HL-60 (cell line): ENCODE measurements at regions not wholly inside any gene's neighbourhood (a gene's known extent, or its start where the extent isn't known, plus 50 kb on each side); places are given as distances from the start of the nearest gene placed in this dataset.

Source experiments
- DNase-seq, 2 experiments: peaks; one replicate each; pipeline ENCODE4 v3.0.0-alpha.2; 2010 to 2020; ENCODE audit warnings: low read depth in 1 of 2, low spot score in 1 of 2
- H3K27ac ChIP-seq: fragments of 250-450 bp; sonication (Bioruptor Pico); replicated peaks from 2 replicates; pipeline ENCODE4 v1.5.1; 2020; ENCODE audit warnings: mild to moderate bottlenecking, moderate library complexity
- H3K27me3 ChIP-seq: fragments of 250-450 bp; sonication (Bioruptor Pico); 2 replicates; pipeline ENCODE4 v1.5.1; 2021; ENCODE audit warnings: mild to moderate bottlenecking, moderate library complexity; ENCODE audit not compliant: insufficient read depth, poor library complexity, severe bottlenecking
- H3K4me3 ChIP-seq: replicated peaks from 2 replicates; pipeline ENCODE4 v1.5.1; 2011; ENCODE audit warnings: mild to moderate bottlenecking, control low read depth, low read length; ENCODE audit not compliant: insufficient read depth
- GABPA ChIP-seq: IDR thresholded peaks from 2 replicates; pipeline ENCODE4 v1.6.1; 2012; ENCODE audit warnings: low read depth
- POLR2AphosphoS5 ChIP-seq: IDR thresholded peaks from 2 replicates; pipeline ENCODE4 v1.6.1; 2012; ENCODE audit warnings: low read depth
- SPI1 ChIP-seq: IDR thresholded peaks from 2 replicates; pipeline ENCODE4 v1.6.1; 2012; ENCODE audit warnings: low read depth, mild to moderate bottlenecking, borderline replicate concordance
- TF ChIP-seq, protein P1 (sequence below): IDR thresholded peaks from 2 replicates; pipeline ENCODE4 v1.6.1; 2012; ENCODE audit warnings: low read depth; ENCODE audit not compliant: insufficient replicate concordance
- TF ChIP-seq, protein P2 (sequence below): IDR thresholded peaks from one replicate; pipeline ENCODE4 v1.5.1; 2011; ENCODE audit warnings: low read length, control low read depth, inconsistent platforms; ENCODE audit not compliant: insufficient read depth

- Histone ChIP-seq H3K27me3 (peaks cover 3% of the 10 kb centered on the region), H3K4me3 (no peak overlapping the region), H3K27ac (no peak overlapping the region)
- TF ChIP-seq, protein P1, sequence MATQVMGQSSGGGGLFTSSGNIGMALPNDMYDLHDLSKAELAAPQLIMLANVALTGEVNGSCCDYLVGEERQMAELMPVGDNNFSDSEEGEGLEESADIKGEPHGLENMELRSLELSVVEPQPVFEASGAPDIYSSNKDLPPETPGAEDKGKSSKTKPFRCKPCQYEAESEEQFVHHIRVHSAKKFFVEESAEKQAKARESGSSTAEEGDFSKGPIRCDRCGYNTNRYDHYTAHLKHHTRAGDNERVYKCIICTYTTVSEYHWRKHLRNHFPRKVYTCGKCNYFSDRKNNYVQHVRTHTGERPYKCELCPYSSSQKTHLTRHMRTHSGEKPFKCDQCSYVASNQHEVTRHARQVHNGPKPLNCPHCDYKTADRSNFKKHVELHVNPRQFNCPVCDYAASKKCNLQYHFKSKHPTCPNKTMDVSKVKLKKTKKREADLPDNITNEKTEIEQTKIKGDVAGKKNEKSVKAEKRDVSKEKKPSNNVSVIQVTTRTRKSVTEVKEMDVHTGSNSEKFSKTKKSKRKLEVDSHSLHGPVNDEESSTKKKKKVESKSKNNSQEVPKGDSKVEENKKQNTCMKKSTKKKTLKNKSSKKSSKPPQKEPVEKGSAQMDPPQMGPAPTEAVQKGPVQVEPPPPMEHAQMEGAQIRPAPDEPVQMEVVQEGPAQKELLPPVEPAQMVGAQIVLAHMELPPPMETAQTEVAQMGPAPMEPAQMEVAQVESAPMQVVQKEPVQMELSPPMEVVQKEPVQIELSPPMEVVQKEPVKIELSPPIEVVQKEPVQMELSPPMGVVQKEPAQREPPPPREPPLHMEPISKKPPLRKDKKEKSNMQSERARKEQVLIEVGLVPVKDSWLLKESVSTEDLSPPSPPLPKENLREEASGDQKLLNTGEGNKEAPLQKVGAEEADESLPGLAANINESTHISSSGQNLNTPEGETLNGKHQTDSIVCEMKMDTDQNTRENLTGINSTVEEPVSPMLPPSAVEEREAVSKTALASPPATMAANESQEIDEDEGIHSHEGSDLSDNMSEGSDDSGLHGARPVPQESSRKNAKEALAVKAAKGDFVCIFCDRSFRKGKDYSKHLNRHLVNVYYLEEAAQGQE, result no peak
- no peak for TF ChIP-seq GABPA
- no peak for TF ChIP-seq SPI1
- TF ChIP-seq POLR2AphosphoS5, result no peak
- TF ChIP-seq, protein P2, sequence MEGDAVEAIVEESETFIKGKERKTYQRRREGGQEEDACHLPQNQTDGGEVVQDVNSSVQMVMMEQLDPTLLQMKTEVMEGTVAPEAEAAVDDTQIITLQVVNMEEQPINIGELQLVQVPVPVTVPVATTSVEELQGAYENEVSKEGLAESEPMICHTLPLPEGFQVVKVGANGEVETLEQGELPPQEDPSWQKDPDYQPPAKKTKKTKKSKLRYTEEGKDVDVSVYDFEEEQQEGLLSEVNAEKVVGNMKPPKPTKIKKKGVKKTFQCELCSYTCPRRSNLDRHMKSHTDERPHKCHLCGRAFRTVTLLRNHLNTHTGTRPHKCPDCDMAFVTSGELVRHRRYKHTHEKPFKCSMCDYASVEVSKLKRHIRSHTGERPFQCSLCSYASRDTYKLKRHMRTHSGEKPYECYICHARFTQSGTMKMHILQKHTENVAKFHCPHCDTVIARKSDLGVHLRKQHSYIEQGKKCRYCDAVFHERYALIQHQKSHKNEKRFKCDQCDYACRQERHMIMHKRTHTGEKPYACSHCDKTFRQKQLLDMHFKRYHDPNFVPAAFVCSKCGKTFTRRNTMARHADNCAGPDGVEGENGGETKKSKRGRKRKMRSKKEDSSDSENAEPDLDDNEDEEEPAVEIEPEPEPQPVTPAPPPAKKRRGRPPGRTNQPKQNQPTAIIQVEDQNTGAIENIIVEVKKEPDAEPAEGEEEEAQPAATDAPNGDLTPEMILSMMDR, result no peak
- DNase-seq, result no peak
Measured at GRCh38 chr6:51535327-51535726, 552.1 kb downstream of the PKHD1 start.

DNA sequence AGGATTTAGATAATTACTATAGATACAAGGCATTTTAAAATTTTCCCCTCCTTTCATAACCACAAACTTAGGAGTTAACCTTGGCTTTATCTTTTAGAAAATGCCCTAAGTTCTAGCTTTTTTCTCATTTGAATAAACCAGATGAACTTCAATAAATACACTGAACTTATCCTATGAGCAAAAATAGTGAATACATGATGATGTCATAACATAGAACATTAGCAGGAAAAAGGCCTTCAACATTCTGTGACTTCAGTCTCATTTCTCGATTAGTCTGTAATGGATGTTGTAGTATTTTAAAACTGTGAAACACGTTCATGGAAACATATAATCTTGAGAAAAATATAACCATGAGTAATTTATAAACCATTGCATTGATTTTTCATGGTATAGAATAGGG, 550.7 kb downstream of the PKHD1 start:
- Histone ChIP-seq H3K27me3 (peaks cover 3% of the 10 kb centered on the region), H3K27ac (no peak overlapping the region), H3K4me3 (no peak overlapping the region)
- no peak for DNase-seq
- TF ChIP-seq, protein P2, result no peak
- TF ChIP-seq GABPA (no peak), SPI1 (no peak), POLR2AphosphoS5 (no peak)
- TF ChIP-seq, protein P1, result no peak

GRCh38 chr6:51541847-51542246, 545.6 kb downstream of the PKHD1 start:
- TF ChIP-seq POLR2AphosphoS5 (no peak), SPI1 (no peak), GABPA (no peak)
- TF ChIP-seq, protein P2, result no peak
- TF ChIP-seq, protein P1, result no peak
- Histone ChIP-seq H3K27ac (no peak overlapping the region), H3K4me3 (no peak overlapping the region), H3K27me3 (peaks cover 3% of the 10 kb centered on the region)
- no peak for DNase-seq
